H9 (cell line): ENCODE measurements at regions not wholly inside any gene's neighbourhood (a gene's known extent, or its start where the extent isn't known, plus 50 kb on each side); places are given as distances from the start of the nearest gene placed in this dataset.

Experiments
- DNase-seq: peaks from one replicate; pipeline ENCODE4 v3.0.0-alpha.2; 2017
- H2AFZ ChIP-seq: one replicate; pipeline ENCODE4 v1.6.1; 2013; ENCODE audit warnings: mild to moderate bottlenecking, low read length, control low read depth, moderate library complexity
- H2AK5ac ChIP-seq: 2 replicates; pipeline ENCODE4 v1.6.1; 2013; ENCODE audit warnings: low read length, control low read depth, mixed read lengths; ENCODE audit not compliant: insufficient read length
- H2BK120ac ChIP-seq: one replicate; pipeline ENCODE4 v1.6.1; 2013; ENCODE audit warnings: low read depth, mild to moderate bottlenecking, low read length, control low read depth, inconsistent platforms; ENCODE audit not compliant: poor library complexity, severe bottlenecking
- H2BK12ac ChIP-seq: 2 replicates; pipeline ENCODE4 v1.6.1; 2013; ENCODE audit warnings: low read length, control low read depth, mixed read lengths, low read depth; ENCODE audit not compliant: insufficient read length
- H2BK15ac ChIP-seq: 2 replicates; pipeline ENCODE4 v1.6.1; 2013; ENCODE audit warnings: low read depth, low read length, control low read depth
- H2BK20ac ChIP-seq: one replicate; pipeline ENCODE4 v1.6.1; 2013; ENCODE audit warnings: low read depth, mild to moderate bottlenecking, low read length, control low read depth, inconsistent platforms; ENCODE audit not compliant: poor library complexity, severe bottlenecking
- H2BK5ac ChIP-seq: 2 replicates; pipeline ENCODE4 v1.6.1; 2013; ENCODE audit warnings: low read length, control low read depth, mixed read lengths; ENCODE audit not compliant: insufficient read length
- H3K14ac ChIP-seq: 2 replicates; pipeline ENCODE4 v1.6.1; 2013; ENCODE audit warnings: low read length, control low read depth; ENCODE audit not compliant: insufficient read depth
- H3K18ac ChIP-seq: 2 replicates; pipeline ENCODE4 v1.6.1; 2013; ENCODE audit warnings: low read depth, mild to moderate bottlenecking, mixed read lengths, low read length, control low read depth; ENCODE audit not compliant: insufficient read length
- H3K23ac ChIP-seq: 2 replicates; pipeline ENCODE4 v1.6.1; 2013; ENCODE audit warnings: low read length, control low read depth, mixed read lengths, low read depth; ENCODE audit not compliant: insufficient read length
- H3K23me2 ChIP-seq: 2 replicates; pipeline ENCODE4 v1.6.1; 2013; ENCODE audit warnings: low read depth, mild to moderate bottlenecking, mixed read lengths, low read length, control low read depth; ENCODE audit not compliant: insufficient read length, poor library complexity, severe bottlenecking
- H3K27ac ChIP-seq: 2 replicates; pipeline ENCODE4 v1.5.1; 2013; ENCODE audit warnings: low read length, control low read depth, mixed read lengths, low read depth; ENCODE audit not compliant: insufficient read length
- H3K27me3 ChIP-seq: 2 replicates; pipeline ENCODE4 v1.6.1; 2013; ENCODE audit warnings: low read length, control low read depth, inconsistent platforms; ENCODE audit not compliant: insufficient read depth
- H3K4ac ChIP-seq: 2 replicates; pipeline ENCODE4 v1.6.1; 2013; ENCODE audit warnings: low read depth, mild to moderate bottlenecking, control low read depth, inconsistent platforms, low read length, moderate library complexity
- H3K4me1 ChIP-seq: 2 replicates; pipeline ENCODE4 v1.6.1; 2013; ENCODE audit warnings: low read length, control low read depth, inconsistent platforms; ENCODE audit not compliant: insufficient read depth
- H3K4me2 ChIP-seq: 2 replicates; pipeline ENCODE4 v1.6.1; 2013; ENCODE audit warnings: low read length, control low read depth, mixed read lengths; ENCODE audit not compliant: insufficient read length, insufficient read depth
- H3K56ac ChIP-seq: 2 replicates; pipeline ENCODE4 v1.6.1; 2013; ENCODE audit warnings: low read depth, mild to moderate bottlenecking, mixed read lengths, low read length, control low read depth; ENCODE audit not compliant: insufficient read length
- H3K79me1 ChIP-seq: 2 replicates; pipeline ENCODE4 v1.6.1; 2013; ENCODE audit warnings: low read depth, mild to moderate bottlenecking, moderate library complexity, low read length, control low read depth, inconsistent platforms; ENCODE audit not compliant: insufficient read depth, poor library complexity, severe bottlenecking
- H3K79me2 ChIP-seq: 2 replicates; pipeline ENCODE4 v1.6.1; 2013; ENCODE audit warnings: low read length, control low read depth, inconsistent platforms; ENCODE audit not compliant: insufficient read depth
- H3K9ac ChIP-seq: 2 replicates; pipeline ENCODE4 v1.6.1; 2013; ENCODE audit warnings: low read length, control low read depth, mixed read lengths; ENCODE audit not compliant: insufficient read length; ENCODE audit errors: extremely low read depth
- H3K9me3 ChIP-seq: one replicate; pipeline ENCODE4 v1.6.1; 2013; ENCODE audit warnings: low read depth, low read length, inconsistent platforms; ENCODE audit not compliant: control insufficient read depth
- H3T11ph ChIP-seq: one replicate; pipeline ENCODE4 v1.6.1; 2013; ENCODE audit warnings: mild to moderate bottlenecking, low read length, control low read depth, inconsistent platforms
- H4K20me1 ChIP-seq: one replicate; pipeline ENCODE4 v1.6.1; 2013; ENCODE audit not compliant: control insufficient read depth, insufficient read length, insufficient read depth
- H4K5ac ChIP-seq: 2 replicates; pipeline ENCODE4 v1.6.1; 2013; ENCODE audit warnings: low read depth, mild to moderate bottlenecking, mixed read lengths, low read length, control low read depth; ENCODE audit not compliant: insufficient read length
- H4K8ac ChIP-seq: replicated peaks from 2 replicates; pipeline ENCODE4 v1.6.1; 2013; ENCODE audit warnings: low read length, control low read depth, mixed read lengths, low read depth; ENCODE audit not compliant: insufficient read length
- H4K91ac ChIP-seq: 2 replicates; pipeline ENCODE4 v1.6.1; 2013; ENCODE audit warnings: low read depth, mild to moderate bottlenecking, moderate library complexity, mixed read lengths, low read length, control low read depth; ENCODE audit not compliant: insufficient read length
- H3K27ac Mint-ChIP-seq, 3 experiments: 2 replicates in 2 of 3; 3 replicates in 1 of 3; pipeline ENCODE4 v1.8.0; 2020 to 2021; ENCODE audit warnings: mixed read lengths in 3 of 3, mild to moderate bottlenecking in 1 of 3, moderate library complexity in 1 of 3
- H3K27me3 Mint-ChIP-seq: 2 replicates; pipeline ENCODE4 v1.8.0; 2021; ENCODE audit warnings: low read depth, mild to moderate bottlenecking, moderate library complexity, mixed read lengths
- H3K36me3 Mint-ChIP-seq, 3 experiments: 2 replicates in 2 of 3; 3 replicates in 1 of 3; pipeline ENCODE4 v1.8.0; 2020 to 2021; ENCODE audit warnings: low read depth in 3 of 3, mixed read lengths in 3 of 3; ENCODE audit not compliant: insufficient read depth in 1 of 3
- H3K4me1 Mint-ChIP-seq, 2 experiments: 2 replicates each; pipeline ENCODE4 v1.8.0; 2020; ENCODE audit warnings: mixed read lengths in 2 of 2
- H3K4me3 Mint-ChIP-seq, 2 experiments: 2 replicates in 1 of 2; 3 replicates in 1 of 2; pipeline ENCODE4 v1.8.0; 2020 to 2021; ENCODE audit warnings: mild to moderate bottlenecking in 2 of 2, mixed read lengths in 2 of 2, moderate library complexity in 1 of 2
- H3K9me3 Mint-ChIP-seq, 2 experiments: 2 replicates in 1 of 2; 3 replicates in 1 of 2; pipeline ENCODE4 v1.8.0; 2020; ENCODE audit warnings: mild to moderate bottlenecking in 2 of 2, mixed read lengths in 2 of 2, moderate library complexity in 1 of 2
- CTCF ChIP-seq: fragments of 200-600 bp; sonication (generic); conservative IDR thresholded peaks from 3 replicates; pipeline ENCODE4 v1.8.0; 2021; ENCODE audit warnings: antibody characterized with exemption, mild to moderate bottlenecking
- WGBS: extraction: QIAGEN DNeasy Blood & Tissue Kit; methylation state at CpG from one replicate; pipeline ENCODE4 v1.1.7; 2013; ENCODE audit warnings: missing lambda C conversion rate, low lambda C conversion rate, mixed read lengths; ENCODE audit not compliant: insufficient read length; ENCODE audit errors: extremely low coverage; 5-methylcytosine and 5-hydroxymethylcytosine counted together

- H3K4me1 ChIP-seq: 0 out of 2 replicates have a peak, but pooled peaks cover 3% of the 10 kb centered on the region
- no peaks in the 10 kb centered on the region for H3K27me3 Mint-ChIP-seq
- H3K79me1 ChIP-seq: no peaks in the 10 kb centered on the region
- no peak overlapping the region for H3K27ac ChIP-seq
- H2AFZ ChIP-seq: no peak overlapping the region
- H3T11ph ChIP-seq: no peak overlapping the region
- H3K9me3 ChIP-seq: no peaks in the 10 kb centered on the region
- H2AK5ac ChIP-seq: no peak overlapping the region
- H2BK15ac ChIP-seq: no peak overlapping the region
- no CpG with 5 or more reads among the region's 2 CpGs for WGBS
- H2BK12ac ChIP-seq: no peak overlapping the region
- no peak for DNase-seq
- no peak overlapping the region for H4K91ac ChIP-seq
- no peaks in the 10 kb centered on the region for H3K79me2 ChIP-seq
- H3K36me3 Mint-ChIP-seq: peaks cover 0 to 3% (median 0%) of the 10 kb centered on the region in 3 experiments; a peak in 2 of 7 replicates
- H3K27ac Mint-ChIP-seq: peak overlapping the region in 1 of 3 experiments; percentile 87; a peak in 3 of 7 replicates
- no peak overlapping the region for H2BK120ac ChIP-seq
- H3K23me2 ChIP-seq: no peaks in the 10 kb centered on the region
- H4K8ac ChIP-seq: no peak overlapping the region
- H2BK20ac ChIP-seq: no peak overlapping the region
- peaks cover 21 to 23% of the 10 kb centered on the region in 2 experiments for H3K4me1 Mint-ChIP-seq
- H3K4ac ChIP-seq: no peak overlapping the region
- no peak overlapping the region for H3K4me2 ChIP-seq
- no peaks in the 10 kb centered on the region for H3K27me3 ChIP-seq
- H3K18ac ChIP-seq: no peak overlapping the region
- no peak overlapping the region for H4K5ac ChIP-seq
- H3K9ac ChIP-seq: no peak overlapping the region
- no peak overlapping the region for H3K23ac ChIP-seq
- H2BK5ac ChIP-seq: no peak overlapping the region
- H4K20me1 ChIP-seq: no peaks in the 10 kb centered on the region
- H3K14ac ChIP-seq: no peak overlapping the region
- peaks cover 2 to 3% of the 10 kb centered on the region in 2 experiments; a peak in 2 of 5 replicates for H3K9me3 Mint-ChIP-seq
- TF ChIP-seq CTCF: no peak
- H3K4me3 Mint-ChIP-seq: no peak overlapping the region
- no peak overlapping the region for H3K56ac ChIP-seq
Observed at GRCh38 chr12:102694903-102695302, 214.5 kb upstream of the IGF1 start.
